ENCODE measurements at regions not wholly inside any gene's neighbourhood (a gene's known extent, or its start where the extent isn't known, plus 50 kb on each side); places are given as distances from the start of the nearest gene placed in this dataset.

DNA sequence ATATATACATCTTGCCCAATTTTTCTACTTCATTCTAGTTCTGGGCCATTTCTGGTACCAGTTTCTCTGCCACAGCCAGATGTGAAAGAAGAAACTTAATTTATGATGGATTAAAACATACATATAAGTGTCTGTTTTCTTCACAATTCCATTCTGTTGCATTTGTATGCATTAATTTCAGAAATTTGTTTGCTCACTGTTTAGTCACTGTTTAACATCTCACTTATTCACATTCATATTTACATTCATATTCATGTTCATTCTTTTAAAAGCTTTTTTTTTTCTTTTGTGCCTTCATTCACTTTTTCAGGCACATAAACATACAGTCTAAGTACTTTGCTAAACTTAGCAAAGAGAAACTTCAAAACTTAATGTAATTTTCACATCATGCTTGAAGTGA, 684.0 kb upstream of the CDH9 start:
- DNase-seq, result no peak
- Mint-ChIP-seq H3K27me3 (ENCODE audit: low read depth) (no peaks in the 10 kb centered on the region), H3K4me3 (no peak overlapping the region), H3K36me3 (ENCODE audit: insufficient read depth) (no peaks in the 10 kb centered on the region), H3K9me3 (peaks cover 3% of the 10 kb centered on the region), H3K4me1 (ENCODE audit: low read depth) (no peaks in the 10 kb centered on the region)
- no peak for ATAC-seq

DNA sequence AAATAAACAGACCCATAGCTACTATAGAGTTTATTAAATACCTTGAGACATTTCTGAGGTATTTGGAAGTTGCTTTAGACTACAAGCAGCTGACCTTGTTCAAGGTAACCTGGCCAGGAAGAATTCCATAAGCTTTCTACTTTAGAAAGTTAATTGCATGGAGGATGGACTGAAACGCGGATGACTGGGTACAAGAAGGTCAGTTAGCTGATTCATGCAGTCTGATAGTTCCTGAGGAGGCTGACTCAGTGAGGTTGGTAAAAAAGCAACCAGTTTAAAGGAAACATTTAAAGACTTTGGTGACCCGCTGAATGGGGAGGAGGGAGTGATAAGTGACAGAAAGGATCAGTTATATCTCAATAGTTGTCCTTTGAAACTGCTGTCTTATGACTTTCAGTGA, 670.1 kb upstream of the CDH9 start:
- DNase-seq (no peak), ATAC-seq (no peak)
- no peaks in the 10 kb centered on the region for H3K27me3 Mint-ChIP-seq (ENCODE audit: low read depth)
- H3K4me3 Mint-ChIP-seq, result no peak overlapping the region
- no peaks in the 10 kb centered on the region for H3K36me3 Mint-ChIP-seq (ENCODE audit: insufficient read depth)
- no peaks in the 10 kb centered on the region for H3K4me1 Mint-ChIP-seq (ENCODE audit: low read depth)
- peaks cover 5% of the 10 kb centered on the region for H3K9me3 Mint-ChIP-seq

GRCh38 chr5:27706832-27707231, 668.4 kb upstream of the CDH9 start:
- H3K4me3 Mint-ChIP-seq, result no peak overlapping the region
- no peaks in the 10 kb centered on the region for H3K27me3 Mint-ChIP-seq (ENCODE audit: low read depth)
- no peaks in the 10 kb centered on the region for H3K36me3 Mint-ChIP-seq (ENCODE audit: insufficient read depth)
- ATAC-seq, result no peak
- H3K9me3 Mint-ChIP-seq, result peaks cover 8% of the 10 kb centered on the region
- H3K4me1 Mint-ChIP-seq (ENCODE audit: low read depth), result no peaks in the 10 kb centered on the region
- no peak for DNase-seq

DNA sequence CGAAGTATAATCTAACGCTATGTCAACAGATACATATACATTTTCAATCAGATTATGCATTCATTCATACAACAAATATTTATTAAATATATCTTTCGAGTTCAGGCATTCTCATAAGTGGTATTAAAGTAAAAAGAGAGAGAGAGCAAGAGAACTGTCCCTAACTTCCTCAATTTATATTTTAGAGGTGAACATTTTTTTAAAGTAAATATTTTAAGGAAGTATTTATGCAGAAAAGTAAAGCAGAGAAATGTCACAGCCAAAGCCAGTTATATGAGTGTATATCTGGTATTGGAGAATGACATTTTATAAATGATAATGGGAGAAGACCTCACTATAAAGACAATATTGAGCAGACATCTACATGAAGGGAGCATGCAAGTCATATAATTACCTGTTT, 667.3 kb upstream of the CDH9 start:
- no peak for DNase-seq
- no peak overlapping the region for H3K4me3 Mint-ChIP-seq
- ATAC-seq, result no peak
- peaks cover 8% of the 10 kb centered on the region for H3K9me3 Mint-ChIP-seq
- H3K27me3 Mint-ChIP-seq (ENCODE audit: low read depth), result no peaks in the 10 kb centered on the region
- H3K4me1 Mint-ChIP-seq (ENCODE audit: low read depth), result no peaks in the 10 kb centered on the region
- no peaks in the 10 kb centered on the region for H3K36me3 Mint-ChIP-seq (ENCODE audit: insufficient read depth)

GRCh38 chr5:27701931-27702903, 663.8 kb upstream of the CDH9 start:
- ATAC-seq (no peak), DNase-seq (no peak)
- peaks cover 8% of the 10 kb centered on the region for H3K9me3 Mint-ChIP-seq
- no peaks in the 10 kb centered on the region for H3K36me3 Mint-ChIP-seq (ENCODE audit: insufficient read depth)
- no peak overlapping the region for H3K4me3 Mint-ChIP-seq
- no peaks in the 10 kb centered on the region for H3K4me1 Mint-ChIP-seq (ENCODE audit: low read depth)
- H3K27me3 Mint-ChIP-seq (ENCODE audit: low read depth), result no peaks in the 10 kb centered on the region

- DNase-seq, result no peak
- Mint-ChIP-seq H3K27me3 (ENCODE audit: low read depth) (no peaks in the 10 kb centered on the region), H3K4me3 (no peak overlapping the region), H3K9me3 (peaks cover 8% of the 10 kb centered on the region), H3K36me3 (ENCODE audit: insufficient read depth) (no peaks in the 10 kb centered on the region), H3K4me1 (ENCODE audit: low read depth) (no peaks in the 10 kb centered on the region)
- ATAC-seq, result no peak
These were observed 662.1 kb upstream of the CDH9 start for GRCh38 chr5:27700526-27700925.

DNA sequence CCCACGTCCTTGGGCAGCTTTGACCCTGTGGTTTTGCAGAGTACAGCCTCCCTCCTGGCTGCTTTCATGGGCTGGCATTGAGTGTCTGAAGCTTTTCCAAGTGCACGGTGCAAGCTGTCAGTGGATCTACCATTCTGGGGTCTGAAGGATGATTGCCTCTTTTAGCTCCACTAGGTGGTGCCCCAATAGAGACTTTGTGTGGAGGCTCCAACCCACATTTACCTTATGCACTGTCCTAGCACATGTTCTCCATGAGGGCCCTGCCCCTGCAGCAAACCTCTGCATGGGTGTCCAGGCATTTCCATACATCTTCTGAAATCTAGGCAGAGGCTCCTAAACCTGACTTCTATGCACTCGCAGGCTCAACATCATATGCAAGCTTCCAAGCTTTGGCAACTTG, 644.2 kb upstream of the CDH9 start:
- Mint-ChIP-seq H3K36me3 (ENCODE audit: insufficient read depth) (no peaks in the 10 kb centered on the region), H3K27me3 (ENCODE audit: low read depth) (no peaks in the 10 kb centered on the region), H3K9me3 (peaks cover 31% of the 10 kb centered on the region), H3K4me3 (no peak overlapping the region), H3K4me1 (ENCODE audit: low read depth) (no peaks in the 10 kb centered on the region)
- ATAC-seq, result no peak
- no peak for DNase-seq

- Mint-ChIP-seq H3K4me3 (no peak overlapping the region), H3K36me3 (ENCODE audit: insufficient read depth) (no peaks in the 10 kb centered on the region), H3K9me3 (peaks cover 26% of the 10 kb centered on the region), H3K4me1 (ENCODE audit: low read depth) (no peaks in the 10 kb centered on the region), H3K27me3 (ENCODE audit: low read depth) (no peaks in the 10 kb centered on the region)
- no peak for ATAC-seq
- no peak for DNase-seq
These were observed 614.1 kb upstream of the CDH9 start for GRCh38 chr5:27652505-27652904.

- no peak for DNase-seq
- no peaks in the 10 kb centered on the region for H3K36me3 Mint-ChIP-seq (ENCODE audit: insufficient read depth)
These were observed 600.7 kb upstream of the CDH9 start for GRCh38 chr5:27639005-27639612.

DNA sequence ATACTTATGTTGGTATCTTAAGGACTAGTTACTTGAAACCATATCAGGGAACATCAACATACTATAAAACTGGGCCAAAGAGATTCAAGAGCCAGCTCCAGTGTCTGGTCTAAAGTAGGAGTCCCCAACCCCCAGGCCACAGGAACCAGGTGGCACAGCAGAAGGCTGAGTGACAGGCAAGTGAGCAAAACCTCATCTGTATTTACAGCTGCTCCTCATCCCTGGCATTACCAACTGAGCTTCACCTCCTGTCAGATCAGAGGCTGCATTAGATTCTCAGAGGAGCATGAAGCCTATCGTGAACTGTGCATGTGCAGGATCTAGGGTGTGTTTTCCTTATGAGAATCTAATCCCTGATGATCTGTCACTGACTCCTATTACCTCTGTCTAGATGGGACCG, 581.6 kb upstream of the CDH9 start:
- no peaks in the 10 kb centered on the region for H3K4me1 Mint-ChIP-seq (ENCODE audit: low read depth)
- H3K9me3 Mint-ChIP-seq, result peaks cover 19% of the 10 kb centered on the region
- ATAC-seq, result no peak
- no peak for DNase-seq
- no peaks in the 10 kb centered on the region for H3K27me3 Mint-ChIP-seq (ENCODE audit: low read depth)
- H3K36me3 Mint-ChIP-seq (ENCODE audit: insufficient read depth), result no peaks in the 10 kb centered on the region
- H3K4me3 Mint-ChIP-seq, result no peak overlapping the region

More at GRCh38 chr5:27639005-27639612, 600.7 kb upstream of the CDH9 start:
- Mint-ChIP-seq H3K27me3 (ENCODE audit: low read depth) (no peaks in the 10 kb centered on the region), H3K4me1 (ENCODE audit: low read depth) (no peaks in the 10 kb centered on the region), H3K9me3 (peaks cover 15% of the 10 kb centered on the region), H3K4me3 (no peak overlapping the region)
- ATAC-seq, result no peak

DNA sequence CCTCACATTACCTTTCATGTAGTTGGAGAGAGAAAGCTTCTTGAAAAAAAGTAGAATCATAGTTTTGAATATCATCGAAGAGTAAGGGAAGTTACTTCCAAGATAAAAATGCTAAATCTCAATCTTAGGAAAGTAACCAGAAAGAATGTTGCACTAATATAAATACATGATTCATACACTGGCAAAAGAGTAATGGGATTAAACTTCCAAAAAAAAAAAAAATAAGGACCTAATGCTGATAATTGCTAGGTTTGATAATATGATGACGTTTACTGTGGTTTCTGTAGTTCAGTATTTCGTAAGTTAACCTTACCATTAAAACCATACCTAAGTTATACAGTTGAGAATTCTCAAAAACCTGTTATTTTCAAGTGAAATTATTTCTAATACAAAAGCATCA, 573.8 kb upstream of the CDH9 start:
- H3K4me3 Mint-ChIP-seq, result no peak overlapping the region
- DNase-seq (no peak), ATAC-seq (no peak)
- H3K36me3 Mint-ChIP-seq (ENCODE audit: insufficient read depth), result no peaks in the 10 kb centered on the region
- H3K4me1 Mint-ChIP-seq (ENCODE audit: low read depth), result no peaks in the 10 kb centered on the region
- peaks cover 15% of the 10 kb centered on the region for H3K9me3 Mint-ChIP-seq
- no peaks in the 10 kb centered on the region for H3K27me3 Mint-ChIP-seq (ENCODE audit: low read depth)

GRCh38 chr5:27608992-27609391, 570.6 kb upstream of the CDH9 start:
- Mint-ChIP-seq H3K4me3 (no peak overlapping the region), H3K36me3 (ENCODE audit: insufficient read depth) (no peaks in the 10 kb centered on the region), H3K4me1 (ENCODE audit: low read depth) (no peaks in the 10 kb centered on the region), H3K27me3 (ENCODE audit: low read depth) (no peaks in the 10 kb centered on the region), H3K9me3 (peaks cover 18% of the 10 kb centered on the region)
- ATAC-seq (no peak), DNase-seq (no peak)

DNA sequence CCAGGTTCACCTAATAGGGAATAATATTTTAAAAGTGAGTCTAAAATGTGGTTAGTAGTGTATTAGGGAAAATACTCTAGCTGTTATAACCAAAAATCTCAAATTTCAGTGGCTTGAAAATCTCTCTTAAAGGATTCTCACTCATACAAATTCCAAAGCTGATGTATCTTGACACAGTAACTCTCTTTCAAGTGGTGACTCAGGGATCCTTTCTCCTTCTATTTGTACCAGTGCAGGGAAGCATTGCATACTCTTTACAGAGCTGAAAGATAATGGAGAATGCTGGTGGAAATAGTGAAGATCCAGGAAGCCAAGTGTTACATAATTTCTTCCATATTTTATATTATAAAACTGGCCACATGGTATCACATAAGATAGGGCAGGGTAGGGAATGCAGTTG, 560.2 kb upstream of the CDH9 start:
- H3K4me1 Mint-ChIP-seq (ENCODE audit: low read depth), result no peaks in the 10 kb centered on the region
- H3K9me3 Mint-ChIP-seq, result peaks cover 8% of the 10 kb centered on the region
- no peaks in the 10 kb centered on the region for H3K27me3 Mint-ChIP-seq (ENCODE audit: low read depth)
- no peak for DNase-seq
- no peak overlapping the region for H3K4me3 Mint-ChIP-seq
- no peak for ATAC-seq
- H3K36me3 Mint-ChIP-seq (ENCODE audit: insufficient read depth), result no peaks in the 10 kb centered on the region

DNA sequence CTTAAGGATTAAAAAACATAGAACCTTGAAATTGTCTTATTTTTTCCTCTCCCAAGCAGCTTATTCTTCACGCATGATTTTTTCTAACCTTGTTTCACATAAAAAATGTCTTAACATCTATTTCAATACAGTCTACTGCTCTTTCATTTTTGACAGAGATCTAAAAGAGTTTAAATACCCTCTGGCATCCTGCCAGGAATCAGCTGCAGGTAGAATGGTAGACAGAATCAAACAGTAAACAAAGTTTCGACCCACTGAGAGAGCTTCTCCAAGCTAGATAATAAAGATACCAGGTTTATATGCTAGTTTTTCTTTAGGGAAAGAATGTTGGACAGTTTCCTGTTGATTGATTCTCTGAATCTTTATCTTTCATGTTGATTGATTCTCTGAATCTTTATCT, 555.8 kb upstream of the CDH9 start:
- no peak overlapping the region for H3K4me3 Mint-ChIP-seq
- H3K4me1 Mint-ChIP-seq (ENCODE audit: low read depth), result no peaks in the 10 kb centered on the region
- peaks cover 12% of the 10 kb centered on the region for H3K9me3 Mint-ChIP-seq
- H3K27me3 Mint-ChIP-seq (ENCODE audit: low read depth), result no peaks in the 10 kb centered on the region
- ATAC-seq (no peak), DNase-seq (no peak)
- H3K36me3 Mint-ChIP-seq (ENCODE audit: insufficient read depth), result no peaks in the 10 kb centered on the region

- no peaks in the 10 kb centered on the region for H3K4me1 Mint-ChIP-seq (ENCODE audit: low read depth)
- H3K27me3 Mint-ChIP-seq (ENCODE audit: low read depth), result no peaks in the 10 kb centered on the region
- DNase-seq (no peak), ATAC-seq (no peak)
- H3K9me3 Mint-ChIP-seq, result peaks cover 18% of the 10 kb centered on the region
- H3K4me3 Mint-ChIP-seq, result no peak overlapping the region
- no peaks in the 10 kb centered on the region for H3K36me3 Mint-ChIP-seq (ENCODE audit: insufficient read depth)
These were observed 553.8 kb upstream of the CDH9 start for GRCh38 chr5:27592231-27592630.

All from activated T-cell treated with anti-CD3 and anti-CD28 coated beads, Interleukin-2, amount 50 U/mL, for 4 hours (primary cell).